A549 (cell line): ENCODE measurements at regions not wholly inside any gene's neighbourhood (a gene's known extent, or its start where the extent isn't known, plus 50 kb on each side); places are given as distances from the start of the nearest gene placed in this dataset.

Experiments
- ATAC-seq, 2 experiments: fragments of 200-7000 bp in 1 of 2; fragments of >200 bp in 1 of 2; cut with Nextera tagmentation in 1 of 2; cut with Tn5 transposase in 1 of 2; 3 replicates each; pipeline versions ENCODE4 v1.8.0 to v1.9.1; 2018 to 2020; ENCODE audit warnings: mild to moderate bottlenecking in 1 of 2, moderate library complexity in 1 of 2
- CTCF ChIA-PET: fragments of 300-600 bp; sonication (Branson Sonifier 250); formaldehyde crosslinking; extraction: SDS; loops from one replicate; lab custom pipeline; 2021; ENCODE audit warnings: antibody characterized with exemption, inconsistent platforms; lab: Yijun Ruan, JAX
- POLR2A ChIA-PET: fragments of 350-600 bp; formaldehyde crosslinking; extraction: SDS; loops from one replicate; lab custom pipeline; 2021; ENCODE audit warnings: antibody characterized with exemption, inconsistent platforms; lab: Yijun Ruan, JAX
- DNase-seq, 2 experiments: peaks; one replicate each; pipeline versions ENCODE4 v3.0.0 to v3.0.0-alpha.2; 2011 to 2016; ENCODE audit warnings: low read depth in 1 of 2, low spot score in 1 of 2
- FAIRE-seq: peaks from 2 replicates; lab custom pipeline; 2011; peaks lifted over from hg19 to GRCh38; lab: Jason Lieb, UNC
- H3K27ac ChIP-seq, 2 experiments: fragments of >200 bp; sonication (Bioruptor Twin); formaldehyde crosslinking; 3 replicates each; pipeline ENCODE4 v1.5.1; 2016 to 2017
- H3K4me1 ChIP-seq: fragments of >200 bp; sonication (Bioruptor Twin); formaldehyde crosslinking; 3 replicates; pipeline ENCODE4 v1.6.1; 2016
- H3K4me2 ChIP-seq: fragments of >200 bp; sonication (Bioruptor Twin); formaldehyde crosslinking; 3 replicates; pipeline ENCODE4 v1.6.1; 2016
- H3K4me3 ChIP-seq: fragments of >200 bp; sonication (Bioruptor Twin); formaldehyde crosslinking; 3 replicates; pipeline ENCODE4 v1.5.1; 2016
- H3K9me3 ChIP-seq: fragments of >200 bp; sonication (Bioruptor Twin); formaldehyde crosslinking; 3 replicates; pipeline ENCODE4 v1.6.1; 2016
- CBX2 ChIP-seq: fragments of 200-600 bp; sonication (generic); IDR thresholded peaks from 2 replicates; pipeline ENCODE4 v1.6.1; 2016; ENCODE audit warnings: low read depth, mild to moderate bottlenecking, borderline replicate concordance
- CEBPB ChIP-seq, 2 experiments: fragments of >200 bp in 1 of 2; sonication (Bioruptor Twin) in 1 of 2; formaldehyde crosslinking in 1 of 2; IDR thresholded peaks; 2 replicates each; pipeline ENCODE4 v1.6.1; 2012 to 2016
- CHD4 ChIP-seq: fragments of 200-600 bp; sonication (generic); IDR thresholded peaks from 2 replicates; pipeline ENCODE4 v1.6.1; 2016; ENCODE audit warnings: antibody characterized with exemption, mild to moderate bottlenecking, borderline replicate concordance
- EHF ChIP-seq: fragments of 250-450 bp; sonication (Bioruptor Pico); IDR thresholded peaks from 2 replicates; pipeline ENCODE4 v1.5.0; 2020; ENCODE audit warnings: mild to moderate bottlenecking
- EHMT2 ChIP-seq: fragments of 200-600 bp; sonication (generic); IDR thresholded peaks from 2 replicates; pipeline ENCODE4 v1.6.1; 2016; ENCODE audit warnings: antibody characterized with exemption, low read depth, mild to moderate bottlenecking, moderate library complexity
- EP300 ChIP-seq, 2 experiments: fragments of >200 bp; sonication (Bioruptor Twin); formaldehyde crosslinking; IDR thresholded peaks; 2 replicates in 1 of 2; 3 replicates in 1 of 2; pipeline ENCODE4 v1.6.1; 2016 to 2017
- FOSL2 ChIP-seq, 2 experiments: fragments of 450-650 bp in 1 of 2; fragments of >200 bp in 1 of 2; sonication (Bioruptor Twin) in 1 of 2; formaldehyde crosslinking; IDR thresholded peaks; 2 replicates each; pipeline versions ENCODE4 v1.5.0 to v1.6.1; 2016 to 2020; ENCODE audit warnings: mild to moderate bottlenecking in 1 of 2, moderate library complexity in 1 of 2
- FOXS1 ChIP-seq: fragments of 250-450 bp; sonication (Bioruptor Pico); IDR thresholded peaks from 2 replicates; pipeline ENCODE4 v1.5.0; 2020; ENCODE audit warnings: mild to moderate bottlenecking, moderate library complexity
- HEYL ChIP-seq: fragments of 250-450 bp; sonication (Bioruptor Pico); IDR thresholded peaks from 2 replicates; pipeline ENCODE4 v1.8.0; 2021; ENCODE audit warnings: mild to moderate bottlenecking, moderate library complexity
- HOXB13 ChIP-seq: fragments of 250-450 bp; sonication (Bioruptor Pico); IDR thresholded peaks from 2 replicates; pipeline ENCODE4 v1.5.0; 2020; ENCODE audit warnings: low read depth, mild to moderate bottlenecking, moderate library complexity
- JUN ChIP-seq, 2 experiments: fragments of >200 bp; sonication (Bioruptor Twin); formaldehyde crosslinking; IDR thresholded peaks; 2 replicates in 1 of 2; 3 replicates in 1 of 2; pipeline ENCODE4 v1.6.1; 2016 to 2017
- JUNB ChIP-seq: fragments of >200 bp; sonication (Bioruptor Twin); formaldehyde crosslinking; IDR thresholded peaks from 2 replicates; pipeline ENCODE4 v1.6.1; 2016
- KDM5A ChIP-seq: fragments of 200-600 bp; sonication (generic); IDR thresholded peaks from 2 replicates; pipeline ENCODE4 v1.6.1; 2016; ENCODE audit warnings: antibody characterized with exemption, mild to moderate bottlenecking
- MAFK ChIP-seq: fragments of 450-650 bp; IDR thresholded peaks from 2 replicates; pipeline ENCODE4 v1.6.1; 2014; ENCODE audit not compliant: partially characterized antibody
- NFE2L2 ChIP-seq: fragments of 150-350 bp; conservative IDR thresholded peaks from 2 replicates; pipeline ENCODE4 v1.6.1; 2014; ENCODE audit warnings: low read length
- PHF8 ChIP-seq: fragments of 200-600 bp; sonication (generic); IDR thresholded peaks from 2 replicates; pipeline ENCODE4 v1.6.1; 2016; ENCODE audit warnings: low read depth, mild to moderate bottlenecking, antibody characterized with exemption, moderate library complexity, borderline replicate concordance
- POLR2A ChIP-seq: IDR thresholded peaks from 2 replicates; pipeline ENCODE4 v1.6.1; 2012; ENCODE audit warnings: mild to moderate bottlenecking, low read length
- RAD21 ChIP-seq, 2 experiments: fragments of >200 bp in 1 of 2; sonication (Bioruptor Twin) in 1 of 2; formaldehyde crosslinking in 1 of 2; IDR thresholded peaks in 1 of 2; conservative IDR thresholded peaks in 1 of 2; 2 replicates in 1 of 2; 3 replicates in 1 of 2; pipeline ENCODE4 v1.6.1; 2012 to 2018; ENCODE audit warnings: inconsistent platforms in 1 of 2
- RARB ChIP-seq: fragments of 250-450 bp; sonication (Bioruptor Pico); IDR thresholded peaks from 2 replicates; pipeline ENCODE4 v1.8.0; 2021; ENCODE audit warnings: mild to moderate bottlenecking, moderate library complexity
- RCOR1 ChIP-seq: fragments of 150-350 bp; IDR thresholded peaks from 2 replicates; pipeline ENCODE4 v1.6.1; 2014; ENCODE audit warnings: antibody characterized with exemption, low read length, low read depth
- RFX5 ChIP-seq: fragments of 450-650 bp; IDR thresholded peaks from 2 replicates; pipeline ENCODE4 v1.7.1; 2014; ENCODE audit warnings: antibody characterized with exemption, mild to moderate bottlenecking, moderate library complexity
- TP53 ChIP-seq: fragments of 250-450 bp; sonication (Bioruptor Pico); IDR thresholded peaks from 2 replicates; pipeline ENCODE4 v1.5.0; 2021; ENCODE audit warnings: mild to moderate bottlenecking, moderate library complexity
- ZC3H11A ChIP-seq: fragments of 450-650 bp; IDR thresholded peaks from 2 replicates; pipeline ENCODE4 v1.6.1; 2014; ENCODE audit warnings: antibody characterized with exemption, mild to moderate bottlenecking
- ZNF302 ChIP-seq: fragments of 250-450 bp; sonication (Bioruptor Pico); IDR thresholded peaks from 2 replicates; pipeline ENCODE4 v1.9.0; 2021; ENCODE audit warnings: inconsistent platforms, mild to moderate bottlenecking, moderate library complexity
- WGBS: methylation state at CpG from one replicate; pipeline ENCODE4 v1.1.6; 2017; ENCODE audit errors: missing lambda C conversion rate; 5-methylcytosine and 5-hydroxymethylcytosine counted together
- TF ChIP-seq, protein P1 (sequence below): fragments of 200-600 bp; sonication (generic); IDR thresholded peaks from 2 replicates; pipeline ENCODE4 v1.6.1; 2016; ENCODE audit warnings: antibody characterized with exemption, mild to moderate bottlenecking, moderate library complexity
- TF ChIP-seq, protein P2 (sequence below): fragments of 150-350 bp; IDR thresholded peaks from 2 replicates; pipeline ENCODE4 v1.6.1; 2014; ENCODE audit warnings: low read depth, mild to moderate bottlenecking, low read length
- TF ChIP-seq, protein P3 (sequence below): IDR thresholded peaks from 2 replicates; pipeline ENCODE4 v1.6.1; 2012

DNA sequence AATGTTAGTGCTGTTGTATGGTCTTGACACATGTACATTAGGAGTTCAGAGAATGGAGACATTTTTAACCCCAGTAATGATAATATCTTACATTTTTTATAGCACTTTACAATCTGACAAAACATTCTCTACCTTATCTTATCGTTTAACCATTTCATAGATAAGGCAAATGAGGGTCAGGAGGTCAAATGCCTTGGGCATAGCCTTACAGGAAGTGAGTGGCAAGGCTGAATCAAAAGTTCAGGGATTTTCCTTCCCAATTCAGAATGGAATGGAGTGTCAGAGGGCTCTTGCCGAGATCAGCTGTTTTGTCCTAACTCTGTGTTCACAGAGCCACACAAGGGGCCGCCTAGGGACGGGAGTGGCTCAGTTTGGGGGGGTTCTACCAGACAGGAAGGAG is 57.6 kb upstream of the AK4 start:
- Histone ChIP-seq H3K9me3 (0 out of 3 replicates have a peak, but pooled peaks cover 3% of the 10 kb centered on the region), H3K4me1 (no peaks in the 10 kb centered on the region)
- no peak for DNase-seq
- POLR2A ChIA-PET = no interaction called here
- TF ChIP-seq NFE2L2 = no peak
- TF ChIP-seq ZC3H11A = no peak
- no peak for TF ChIP-seq CHD4
- no peak for TF ChIP-seq KDM5A
- no peak for TF ChIP-seq FOSL2 (IDR thresholded peaks at IDR 0.05)
- no peak for TF ChIP-seq FOSL2 (CRISPR knock-in tag; IDR thresholded peaks at IDR 0.05)
- TF ChIP-seq FOXS1 (CRISPR knock-in tag) = no peak
- no peak for TF ChIP-seq RCOR1
- TF ChIP-seq, protein P1, sequence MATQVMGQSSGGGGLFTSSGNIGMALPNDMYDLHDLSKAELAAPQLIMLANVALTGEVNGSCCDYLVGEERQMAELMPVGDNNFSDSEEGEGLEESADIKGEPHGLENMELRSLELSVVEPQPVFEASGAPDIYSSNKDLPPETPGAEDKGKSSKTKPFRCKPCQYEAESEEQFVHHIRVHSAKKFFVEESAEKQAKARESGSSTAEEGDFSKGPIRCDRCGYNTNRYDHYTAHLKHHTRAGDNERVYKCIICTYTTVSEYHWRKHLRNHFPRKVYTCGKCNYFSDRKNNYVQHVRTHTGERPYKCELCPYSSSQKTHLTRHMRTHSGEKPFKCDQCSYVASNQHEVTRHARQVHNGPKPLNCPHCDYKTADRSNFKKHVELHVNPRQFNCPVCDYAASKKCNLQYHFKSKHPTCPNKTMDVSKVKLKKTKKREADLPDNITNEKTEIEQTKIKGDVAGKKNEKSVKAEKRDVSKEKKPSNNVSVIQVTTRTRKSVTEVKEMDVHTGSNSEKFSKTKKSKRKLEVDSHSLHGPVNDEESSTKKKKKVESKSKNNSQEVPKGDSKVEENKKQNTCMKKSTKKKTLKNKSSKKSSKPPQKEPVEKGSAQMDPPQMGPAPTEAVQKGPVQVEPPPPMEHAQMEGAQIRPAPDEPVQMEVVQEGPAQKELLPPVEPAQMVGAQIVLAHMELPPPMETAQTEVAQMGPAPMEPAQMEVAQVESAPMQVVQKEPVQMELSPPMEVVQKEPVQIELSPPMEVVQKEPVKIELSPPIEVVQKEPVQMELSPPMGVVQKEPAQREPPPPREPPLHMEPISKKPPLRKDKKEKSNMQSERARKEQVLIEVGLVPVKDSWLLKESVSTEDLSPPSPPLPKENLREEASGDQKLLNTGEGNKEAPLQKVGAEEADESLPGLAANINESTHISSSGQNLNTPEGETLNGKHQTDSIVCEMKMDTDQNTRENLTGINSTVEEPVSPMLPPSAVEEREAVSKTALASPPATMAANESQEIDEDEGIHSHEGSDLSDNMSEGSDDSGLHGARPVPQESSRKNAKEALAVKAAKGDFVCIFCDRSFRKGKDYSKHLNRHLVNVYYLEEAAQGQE = no peak
- TF ChIP-seq EHF (CRISPR knock-in tag) = no peak
- no peak for TF ChIP-seq ZNF302 (CRISPR knock-in tag)
- TF ChIP-seq POLR2A = no peak
- TF ChIP-seq RARB (CRISPR knock-in tag) = no peak
- no peak for TF ChIP-seq JUN (IDR thresholded peaks at IDR 0.05)
- TF ChIP-seq EP300 (IDR thresholded peaks at IDR 0.05) = no peak
- TF ChIP-seq, protein P2, sequence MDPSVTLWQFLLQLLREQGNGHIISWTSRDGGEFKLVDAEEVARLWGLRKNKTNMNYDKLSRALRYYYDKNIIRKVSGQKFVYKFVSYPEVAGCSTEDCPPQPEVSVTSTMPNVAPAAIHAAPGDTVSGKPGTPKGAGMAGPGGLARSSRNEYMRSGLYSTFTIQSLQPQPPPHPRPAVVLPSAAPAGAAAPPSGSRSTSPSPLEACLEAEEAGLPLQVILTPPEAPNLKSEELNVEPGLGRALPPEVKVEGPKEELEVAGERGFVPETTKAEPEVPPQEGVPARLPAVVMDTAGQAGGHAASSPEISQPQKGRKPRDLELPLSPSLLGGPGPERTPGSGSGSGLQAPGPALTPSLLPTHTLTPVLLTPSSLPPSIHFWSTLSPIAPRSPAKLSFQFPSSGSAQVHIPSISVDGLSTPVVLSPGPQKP = no peak
- no peak for TF ChIP-seq CBX2
- TF ChIP-seq, all 56 proteins: peak for 0
- ATAC-seq (no peak), FAIRE-seq (no peak)
- Histone ChIP-seq H3K27ac (no peak overlapping the region), H3K4me3 (no peak overlapping the region), H3K4me2 (no peak overlapping the region)
- 10% methylated on average over 2 of the region's 4 CpGs for WGBS
- CTCF ChIA-PET = no interaction called here

DNA sequence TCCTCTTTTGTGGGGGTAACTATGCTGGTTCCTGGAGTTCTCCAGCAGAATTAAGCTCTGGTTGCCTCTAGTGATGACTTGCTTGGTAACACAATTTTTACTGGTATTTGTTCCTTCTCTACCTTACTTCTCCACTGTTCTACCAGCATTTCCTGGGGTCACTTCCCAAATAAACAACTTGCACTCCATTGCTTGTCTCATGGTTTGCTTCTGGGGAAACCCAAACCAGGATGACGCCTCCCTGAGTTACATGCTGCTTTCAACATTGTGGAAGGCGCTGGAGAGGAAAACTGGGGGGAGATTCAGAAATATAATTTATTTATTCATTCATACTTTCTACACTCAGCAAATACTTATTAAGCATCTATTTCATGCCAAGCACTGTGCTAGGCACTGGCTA is 55.3 kb upstream of the AK4 start:
- Histone ChIP-seq H3K4me3 (no peak overlapping the region), H3K9me3 (0 out of 3 replicates have a peak, but pooled peaks cover 3% of the 10 kb centered on the region), H3K4me2 (no peak overlapping the region), H3K4me1 (no peaks in the 10 kb centered on the region), H3K27ac (no peak overlapping the region)
- ATAC-seq (no peak), DNase-seq (no peak), FAIRE-seq (no peak)
- TF ChIP-seq MAFK (no peak), PHF8 (no peak), EHMT2 (no peak), CEBPB (IDR thresholded peaks at IDR 0.05) (no peak), RARB (CRISPR knock-in tag) (no peak), RAD21 (conservative IDR thresholded peaks at IDR 0.05 in 1 of 2, IDR thresholded peaks at IDR 0.05 in 1 of 2) (no peak), HEYL (CRISPR knock-in tag) (no peak), EP300 (IDR thresholded peaks at IDR 0.05) (no peak), TP53 (no peak), JUNB (no peak), HOXB13 (no peak), RFX5 (no peak)
- TF ChIP-seq, protein P3, sequence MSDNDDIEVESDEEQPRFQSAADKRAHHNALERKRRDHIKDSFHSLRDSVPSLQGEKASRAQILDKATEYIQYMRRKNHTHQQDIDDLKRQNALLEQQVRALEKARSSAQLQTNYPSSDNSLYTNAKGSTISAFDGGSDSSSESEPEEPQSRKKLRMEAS = no peak
- WGBS = 50% methylated on average over 2 of the region's 2 CpGs
- CTCF ChIA-PET = no interaction called here
- POLR2A ChIA-PET = no interaction called here
